K562 (cell line): ENCODE measurements at regions not wholly inside any gene's neighbourhood (a gene's known extent, or its start where the extent isn't known, plus 50 kb on each side); places are given as distances from the start of the nearest gene placed in this dataset.

Source experiments
- EP400 ChIP-seq: fragments of 450-650 bp; IDR thresholded peaks from 2 replicates; pipeline ENCODE4 v1.6.1; 2017; ENCODE audit warnings: antibody characterized with exemption, mild to moderate bottlenecking, moderate library complexity
- FOXM1 ChIP-seq, 2 experiments: fragments of 450-650 bp in 1 of 2; sonication (generic) in 1 of 2; formaldehyde crosslinking in 1 of 2; IDR thresholded peaks; 2 replicates each; pipeline versions ENCODE4 v1.6.1 to v1.9.0; 2017 to 2022; ENCODE audit warnings: low read depth in 2 of 2, mild to moderate bottlenecking in 2 of 2, missing genetic modification reagents in 1 of 2, moderate library complexity in 1 of 2
- GTF3C2 ChIP-seq: IDR thresholded peaks from 3 replicates; pipeline ENCODE4 v1.6.1; 2011; ENCODE audit warnings: borderline replicate concordance, mild to moderate bottlenecking, moderate library complexity; ENCODE audit not compliant: insufficient read length; ENCODE audit errors: extremely low read depth
- HBP1 ChIP-seq: fragments of 450-650 bp; formaldehyde crosslinking; IDR thresholded peaks from 2 replicates; pipeline ENCODE4 v1.4.0; 2022; ENCODE audit warnings: missing genetic modification characterization
- HDAC1 ChIP-seq, 2 experiments: fragments of 450-650 bp; IDR thresholded peaks; 2 replicates each; pipeline ENCODE4 v1.6.1; 2016 to 2017; ENCODE audit warnings: inconsistent platforms in 1 of 2, mild to moderate bottlenecking in 1 of 2, moderate library complexity in 1 of 2
- HDAC6 ChIP-seq: IDR thresholded peaks from 2 replicates; pipeline ENCODE4 v1.6.1; 2012; ENCODE audit warnings: low read depth, mild to moderate bottlenecking, control low read depth, inconsistent platforms, low read length, moderate library complexity
- ILF3 ChIP-seq: fragments of 450-650 bp; IDR thresholded peaks from 2 replicates; pipeline ENCODE4 v1.6.1; 2018; ENCODE audit warnings: antibody characterized with exemption, mild to moderate bottlenecking, moderate library complexity, borderline replicate concordance
- MCM2 ChIP-seq: fragments of 450-650 bp; IDR thresholded peaks from 2 replicates; pipeline ENCODE4 v1.6.1; 2017; ENCODE audit warnings: low read depth, mild to moderate bottlenecking
- NBN ChIP-seq: fragments of 450-650 bp; IDR thresholded peaks from 2 replicates; pipeline ENCODE4 v1.6.1; 2016; ENCODE audit warnings: low read depth, mild to moderate bottlenecking
- NFE2L1 ChIP-seq: fragments of 450-650 bp; IDR thresholded peaks from 2 replicates; pipeline ENCODE4 v1.6.1; 2016; ENCODE audit warnings: missing genetic modification characterization, low read depth, mild to moderate bottlenecking, missing compliant biosample characterization, moderate library complexity, borderline replicate concordance
- NR2F6 ChIP-seq: fragments of 450-650 bp; formaldehyde crosslinking; IDR thresholded peaks from 2 replicates; pipeline ENCODE4 v1.4.0; 2020; ENCODE audit warnings: mild to moderate bottlenecking
- RBM22 ChIP-seq: fragments of 200-400 bp; formaldehyde crosslinking; IDR thresholded peaks from 2 replicates; pipeline ENCODE4 v1.6.1; 2018; ENCODE audit warnings: low read length, low read depth; ENCODE audit not compliant: poor library complexity, severe bottlenecking
- TBP ChIP-seq: optimal IDR thresholded peaks from 2 replicates; pipeline ENCODE3; 2011; ENCODE audit warnings: low read depth, low read length, improper control_type of control experiment
- ZNF165 ChIP-seq: fragments of 250-450 bp; sonication (Bioruptor Pico); IDR thresholded peaks from 2 replicates; pipeline ENCODE4 v1.4.0; 2020; ENCODE audit warnings: borderline replicate concordance
- ZNF395 ChIP-seq: fragments of 200-800 bp; sonication (Bioruptor generic); IDR thresholded peaks from 2 replicates; pipeline ENCODE4 v1.6.1; 2017; ENCODE audit warnings: missing genetic modification characterization, missing compliant biosample characterization
- ZNF592 ChIP-seq: fragments of 450-650 bp; IDR thresholded peaks from 2 replicates; pipeline ENCODE4 v1.6.1; 2017; ENCODE audit warnings: antibody characterized with exemption, mild to moderate bottlenecking
- ZNF75A ChIP-seq: fragments of 450-650 bp; formaldehyde crosslinking; IDR thresholded peaks from 2 replicates; pipeline ENCODE4 v1.4.0; 2020; ENCODE audit warnings: mild to moderate bottlenecking
- ZNF785 ChIP-seq: fragments of 250-450 bp; sonication (Bioruptor Pico); IDR thresholded peaks from 2 replicates; pipeline ENCODE4 v1.4.0; 2020; ENCODE audit warnings: mild to moderate bottlenecking

- TF ChIP-seq MCM2 (no peak), NR2F6 (CRISPR knock-in tag) (no peak), GTF3C2 (no peak), FOXM1 (IDR thresholded peaks at IDR 0.05; ENCODE audit: low read depth) (peak; percentile 76), FOXM1 (CRISPR knock-in tag; IDR thresholded peaks at IDR 0.05; ENCODE audit: low read depth) (no peak), ILF3 (no peak), RBM22 (peak; percentile 52), HDAC1 (IDR thresholded peaks at IDR 0.05) (no peak; a peak in 1 of 4 replicates), NBN (no peak), EP400 (no peak), ZNF395 (CRISPR knock-in tag) (peak; percentile 34; the same call in 1 of the 2 replicates), NFE2L1 (tag) (no peak), ZNF785 (CRISPR knock-in tag) (no peak), HDAC6 (no peak), TBP (no peak), HBP1 (no peak), ZNF165 (CRISPR knock-in tag) (no peak), ZNF592 (no peak), ZNF75A (CRISPR knock-in tag) (no peak)
Observed at GRCh38 chrX:40172401-40173142, 74.8 kb upstream of the BCOR start (continued).
